K562 (cell line): ENCODE measurements at regions not wholly inside any gene's neighbourhood (a gene's known extent, or its start where the extent isn't known, plus 50 kb on each side); places are given as distances from the start of the nearest gene placed in this dataset.

Experiments used
- ATAC-seq: fragments of 200-7000 bp; cut with Tn5 transposase; 3 replicates; pipeline ENCODE4 v1.9.1; 2020; ENCODE audit warnings: moderate library complexity
- BruUV-seq: library from RNA; stranded (reverse); fragments of 400-500 nt; replicated peaks from 2 replicates; lab custom pipeline; 2021; lab: Mats Ljungman, UMichigan
- CTCF ChIA-PET: fragments of 300-600 bp; formaldehyde crosslinking; extraction: SDS; loops from one replicate; lab custom pipeline; 2021; ENCODE audit warnings: low intra/inter-chr PET ratio; lab: Yijun Ruan, JAX
- POLR2A ChIA-PET: fragments of 300-600, 350-650 bp; sonication (Branson Sonifier 250); formaldehyde crosslinking; extraction: SDS; loops from one replicate; lab custom pipeline; 2021; ENCODE audit warnings: antibody characterized with exemption, inconsistent platforms; lab: Yijun Ruan, JAX
- DNase-seq, 4 experiments: peaks; one replicate each; pipeline versions ENCODE4 v3.0.0 to v3.0.0-alpha.2; 2011 to 2018; ENCODE audit warnings: low spot score in 3 of 4, mixed read lengths in 3 of 4; ENCODE audit errors: extremely low read depth in 1 of 4
- FAIRE-seq: peaks from 2 replicates; lab custom pipeline; 2011; peaks lifted over from hg19 to GRCh38; lab: Jason Lieb, UNC
- H2AFZ ChIP-seq: 2 replicates; pipeline ENCODE4 v1.6.0; 2011; ENCODE audit warnings: low read depth, low read length, control low read depth, inconsistent platforms
- H3K27ac ChIP-seq: fragments of 200-600 bp; 3 replicates; pipeline ENCODE4 v1.8.0; 2011; ENCODE audit warnings: low read depth, mild to moderate bottlenecking, control low read depth, inconsistent platforms, low read length, moderate library complexity, mixed read lengths; ENCODE audit errors: extremely low read depth
- H3K27me3 ChIP-seq, 2 experiments: fragments of 300-600 bp in 1 of 2; 2 replicates in 1 of 2; 3 replicates in 1 of 2; pipeline versions ENCODE4 v1.6.0 to v1.8.0; 2011; ENCODE audit warnings: inconsistent platforms in 2 of 2, low read length in 2 of 2, mild to moderate bottlenecking in 1 of 2, mixed read lengths in 1 of 2, moderate library complexity in 1 of 2; ENCODE audit not compliant: control insufficient read depth in 2 of 2, insufficient read depth in 2 of 2
- H3K36me3 ChIP-seq: fragments of 300-600 bp; 3 replicates; pipeline ENCODE4 v1.8.0; 2011; ENCODE audit warnings: mild to moderate bottlenecking, low read length, inconsistent platforms; ENCODE audit not compliant: control insufficient read depth, insufficient read depth
- H3K4me1 ChIP-seq, 2 experiments: fragments of 200-600 bp in 1 of 2; replicated peaks in 1 of 2; 2 replicates in 1 of 2; 3 replicates in 1 of 2; pipeline versions ENCODE4 v1.5.1 to v1.8.0; 2011; ENCODE audit warnings: inconsistent platforms in 2 of 2, low read length in 2 of 2, mild to moderate bottlenecking in 1 of 2, mixed read lengths in 1 of 2, moderate library complexity in 1 of 2; ENCODE audit not compliant: control insufficient read depth in 2 of 2, insufficient read depth in 2 of 2
- H3K4me2 ChIP-seq: 2 replicates; pipeline ENCODE4 v1.6.1; 2011; ENCODE audit warnings: low read length, control low read depth, inconsistent platforms, mixed read lengths; ENCODE audit not compliant: insufficient read depth
- H3K4me3 ChIP-seq: fragments of 200-600 bp; sonication (generic), shearing (Covaris generic); 2 replicates; pipeline ENCODE4 v1.5.1; 2016; ENCODE audit warnings: control low read depth, inconsistent platforms
- H3K79me2 ChIP-seq: fragments of 200-600 bp; 3 replicates; pipeline ENCODE4 v1.8.0; 2011; ENCODE audit warnings: low read length, inconsistent platforms; ENCODE audit not compliant: control insufficient read depth, insufficient read depth
- H3K9ac ChIP-seq, 2 experiments: 2 replicates each; pipeline versions ENCODE4 v1.6.0 to v1.6.1; 2011; ENCODE audit warnings: low read depth in 2 of 2, low read length in 2 of 2, control low read depth in 1 of 2, inconsistent platforms in 1 of 2, mild to moderate bottlenecking in 1 of 2, mixed read lengths in 1 of 2; ENCODE audit not compliant: insufficient read depth in 1 of 2
- H3K9me1 ChIP-seq: one replicate; pipeline ENCODE4 v1.6.0; 2011; ENCODE audit warnings: inconsistent platforms, mild to moderate bottlenecking, low read length, moderate library complexity; ENCODE audit not compliant: control insufficient read depth, insufficient read depth
- H3K9me3 ChIP-seq: replicated peaks from 2 replicates; pipeline ENCODE4 v1.5.1; 2011; ENCODE audit warnings: low read depth, low read length, inconsistent platforms; ENCODE audit not compliant: control insufficient read depth, insufficient read depth
- H4K20me1 ChIP-seq: replicated peaks from 2 replicates; pipeline ENCODE4 v1.6.1; 2011; ENCODE audit warnings: low read length, inconsistent platforms, mixed read lengths; ENCODE audit not compliant: control insufficient read depth, insufficient read depth
- BRCA1 ChIP-seq, 2 experiments: fragments of 450-650 bp in 1 of 2; sonication (generic) in 1 of 2; formaldehyde crosslinking in 1 of 2; IDR thresholded peaks; 2 replicates each; pipeline versions ENCODE4 v1.5.0 to v1.6.1; 2017 to 2020; ENCODE audit warnings: mild to moderate bottlenecking in 1 of 2, missing genetic modification reagents in 1 of 2
- DACH1 ChIP-seq: fragments of 450-650 bp; IDR thresholded peaks from 2 replicates; pipeline ENCODE4 v1.6.1; 2018; ENCODE audit not compliant: partially characterized antibody
- E2F3 ChIP-seq: fragments of 250-450 bp; sonication (Bioruptor Pico); IDR thresholded peaks from 2 replicates; pipeline ENCODE4 v1.4.0; 2020; ENCODE audit warnings: mild to moderate bottlenecking
- ETS1 ChIP-seq: conservative IDR thresholded peaks from 2 replicates; pipeline ENCODE4 v1.6.1; 2011; ENCODE audit warnings: low read depth, mild to moderate bottlenecking, low read length; ENCODE audit not compliant: control insufficient read depth
- PHB2 ChIP-seq: fragments of 450-650 bp; IDR thresholded peaks from 2 replicates; pipeline ENCODE4 v1.6.1; 2017; ENCODE audit warnings: low read depth
- SMARCC2 ChIP-seq: fragments of 450-650 bp; IDR thresholded peaks from 2 replicates; pipeline ENCODE4 v1.6.1; 2017; ENCODE audit warnings: antibody characterized with exemption, moderate library complexity, mild to moderate bottlenecking, low read depth
- WGBS: fragments of 100-300 bp; shearing (Covaris generic); methylation state at CpG from one replicate; pipeline ENCODE4 v1.1.6; 2016; ENCODE audit warnings: low coverage, mixed read lengths; ENCODE audit not compliant: insufficient coverage; ENCODE audit errors: missing lambda C conversion rate; 5-methylcytosine and 5-hydroxymethylcytosine counted together
- in situ Hi-C: fragments of 300-500 bp; cut with MboI; formaldehyde crosslinking; loops from 4 replicates; pipeline ENCODE4 v1.15.0; 2018; ENCODE audit warnings: inconsistent platforms, mixed read lengths
- intact Hi-C: fragments of 100-400 bp; cut with micrococcal nuclease; formaldehyde crosslinking; loops from 2 replicates; pipeline ENCODE4 v1.14.2; 2022

DNA sequence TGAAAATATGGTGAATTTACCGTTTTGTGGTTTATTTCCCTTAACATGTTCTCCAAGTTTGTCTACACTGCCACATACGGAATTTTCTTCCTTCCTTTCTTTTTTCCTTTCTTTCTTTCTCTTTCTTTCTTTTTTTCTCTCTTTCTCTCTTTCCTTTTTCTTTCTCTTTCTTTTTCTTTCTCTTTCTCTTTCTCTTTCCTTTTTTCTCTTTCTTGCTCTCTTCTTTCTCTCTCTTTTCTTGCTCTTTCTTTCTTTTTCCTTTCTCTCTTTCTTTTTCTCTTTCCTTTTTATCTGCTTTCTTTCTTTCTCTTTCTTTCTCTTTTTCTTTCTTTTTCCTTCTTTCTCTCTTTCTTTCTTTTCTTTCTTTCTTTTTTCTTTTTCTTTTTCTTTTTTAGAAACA is 1962.3 kb upstream of the PCDH20 start:
- BruUV-seq, result no TSS peak
- CTCF ChIA-PET, result interaction anchor here (0.7 kb wide), 1 partner anchor 599 kb away, joined by 3 read pairs; no protein-coding TSS in a partner anchor
- Histone ChIP-seq H3K36me3 (no peaks in the 10 kb centered on the region), H3K4me1 (no peaks in the 10 kb centered on the region), H3K9me3 (no peaks in the 10 kb centered on the region), H3K9ac (no peak overlapping the region), H3K27me3 (no peaks in the 10 kb centered on the region), H4K20me1 (no peaks in the 10 kb centered on the region), H3K4me2 (no peak overlapping the region), H3K4me3 (no peak overlapping the region), H2AFZ (no peak overlapping the region), H3K9me1 (no peaks in the 10 kb centered on the region), H3K27ac (no peak overlapping the region), H3K79me2 (no peaks in the 10 kb centered on the region)
- in situ Hi-C loops, result no loop called here
- intact Hi-C loops, result no loop called here
- no peak for ATAC-seq
- POLR2A ChIA-PET, result no interaction called here
- WGBS, result 0% methylated on average over 2 of the region's 2 CpGs
- TF ChIP-seq DACH1, result no peak
- no peak for TF ChIP-seq PHB2
- peak; percentile 46; the same call in 1 of the 2 replicates for TF ChIP-seq BRCA1 (IDR thresholded peaks at IDR 0.05)
- TF ChIP-seq BRCA1 (CRISPR knock-in tag; IDR thresholded peaks at IDR 0.05), result no peak
- TF ChIP-seq E2F3 (CRISPR knock-in tag), result no peak
- no peak for TF ChIP-seq ETS1
- no peak for TF ChIP-seq SMARCC2
- DNase-seq, result no peak
- no peak for FAIRE-seq
